HUES64 (cell line): ENCODE measurements at regions not wholly inside any gene's neighbourhood (a gene's known extent, or its start where the extent isn't known, plus 50 kb on each side); places are given as distances from the start of the nearest gene placed in this dataset.
"Not testable (repeated sequence)": the region's sequence is repeated elsewhere in the genome, so short reads cannot be mapped to it uniquely, and the experiment has no call there.

ENCODE experiments used
- H3K27ac ChIP-seq: 2 replicates; pipeline ENCODE4 v1.7.0; 2013; ENCODE audit warnings: low read depth, low read length, inconsistent platforms
- H3K27me3 ChIP-seq: 2 replicates; pipeline ENCODE4 v1.6.1; 2013; ENCODE audit warnings: mild to moderate bottlenecking, low read length; ENCODE audit not compliant: insufficient read depth
- H3K36me3 ChIP-seq: 2 replicates; pipeline ENCODE4 v1.6.1; 2013; ENCODE audit warnings: mild to moderate bottlenecking, low read length; ENCODE audit not compliant: insufficient read depth
- H3K4me1 ChIP-seq: 2 replicates; pipeline ENCODE4 v1.6.1; 2013; ENCODE audit warnings: mild to moderate bottlenecking, low read length, moderate library complexity; ENCODE audit not compliant: insufficient read depth
- H3K4me3 ChIP-seq: 2 replicates; pipeline ENCODE4 v1.5.1; 2013; ENCODE audit warnings: mild to moderate bottlenecking, low read length, moderate library complexity
- H3K9ac ChIP-seq: 2 replicates; pipeline ENCODE4 v1.6.1; 2013; ENCODE audit warnings: mild to moderate bottlenecking, low read depth, low read length
- H3K9me3 ChIP-seq: 2 replicates; pipeline ENCODE4 v1.6.1; 2013; ENCODE audit warnings: low read depth, low read length; ENCODE audit not compliant: insufficient read depth
- WGBS: fragments of 150-250, 120-280 bp; methylation state at CpG from one replicate; pipeline ENCODE4 v1.1.7; 2013; ENCODE audit warnings: missing lambda C conversion rate; 5-methylcytosine and 5-hydroxymethylcytosine counted together

GRCh38 chr13:80530191-80530590 lies 189.3 kb upstream of the SPRY2 start:
- Histone ChIP-seq H3K27ac (no peak overlapping the region), H3K9me3 (no peaks in the 10 kb centered on the region), H3K36me3 (no peaks in the 10 kb centered on the region), H3K4me1 (no peaks in the 10 kb centered on the region), H3K9ac (no peak overlapping the region), H3K27me3 (no peaks in the 10 kb centered on the region), H3K4me3 (no peak overlapping the region)
- WGBS, result 95% methylated on average over 3 of the region's 4 CpGs

GRCh38 chr13:80529734-80530133 lies 188.8 kb upstream of the SPRY2 start:
- no peaks in the 10 kb centered on the region for H3K36me3 ChIP-seq
- H3K9ac ChIP-seq, result no peak overlapping the region
- no peaks in the 10 kb centered on the region for H3K27me3 ChIP-seq
- H3K4me3 ChIP-seq, result no peak overlapping the region
- no peak overlapping the region for H3K27ac ChIP-seq
- H3K9me3 ChIP-seq, result no peaks in the 10 kb centered on the region
- H3K4me1 ChIP-seq, result no peaks in the 10 kb centered on the region
- WGBS, result 93% methylated on average over 3 of the region's 3 CpGs

- H3K9ac ChIP-seq, result no peak overlapping the region
- 94% methylated on average over 2 of the region's 3 CpGs for WGBS
These were observed 187.8 kb upstream of the SPRY2 start for GRCh38 chr13:80528733-80529132.

GRCh38 chr13:80527400-80527799 lies 186.5 kb upstream of the SPRY2 start:
- Histone ChIP-seq H3K27ac (no peak overlapping the region), H3K9me3 (no peaks in the 10 kb centered on the region)
- 95% methylated on average over 2 of the region's 2 CpGs for WGBS

More at GRCh38 chr13:80528733-80529132, 187.8 kb upstream of the SPRY2 start:
- Histone ChIP-seq H3K27ac (no peak overlapping the region), H3K27me3 (no peaks in the 10 kb centered on the region), H3K4me3 (no peak overlapping the region), H3K36me3 (no peaks in the 10 kb centered on the region), H3K4me1 (no peaks in the 10 kb centered on the region), H3K9me3 (no peaks in the 10 kb centered on the region)

GRCh38 chr13:80524447-80525215 lies 183.7 kb upstream of the SPRY2 start:
- Histone ChIP-seq H3K36me3 (no peaks in the 10 kb centered on the region), H3K27ac (no peak overlapping the region), H3K9me3 (no peaks in the 10 kb centered on the region), H3K27me3 (no peaks in the 10 kb centered on the region), H3K4me3 (no peak overlapping the region), H3K4me1 (0 out of 2 replicates have a peak, but pooled peaks cover 3% of the 10 kb centered on the region), H3K9ac (no peak overlapping the region)
- 90% methylated on average over 4 of the region's 4 CpGs for WGBS

More at GRCh38 chr13:80527400-80527799, 186.5 kb upstream of the SPRY2 start:
- Histone ChIP-seq H3K4me3 (no peak overlapping the region), H3K27me3 (no peaks in the 10 kb centered on the region), H3K36me3 (no peaks in the 10 kb centered on the region), H3K4me1 (0 out of 2 replicates have a peak, but pooled peaks cover 3% of the 10 kb centered on the region), H3K9ac (no peak overlapping the region)

GRCh38 chr13:80523134-80523533 lies 182.2 kb upstream of the SPRY2 start:
- WGBS, result 60% methylated on average over 1 of the region's 1 CpG

GRCh38 chr13:80522463-80522862 lies 181.5 kb upstream of the SPRY2 start:
- not testable (repeated sequence) for H3K27me3 ChIP-seq, H3K9ac ChIP-seq, H3K36me3 ChIP-seq, H3K4me3 ChIP-seq, H3K4me1 ChIP-seq, H3K27ac ChIP-seq, H3K9me3 ChIP-seq
- 100% methylated on average over 1 of the region's 1 CpG for WGBS

More at GRCh38 chr13:80523134-80523533, 182.2 kb upstream of the SPRY2 start:
- no peaks in the 10 kb centered on the region for H3K9me3 ChIP-seq
- no peak overlapping the region for H3K9ac ChIP-seq
- peak overlapping the region; percentile 25; the same call in 1 of the 2 replicates for H3K27ac ChIP-seq
- H3K4me3 ChIP-seq, result no peak overlapping the region
- 0 out of 2 replicates have a peak, but pooled peaks cover 3% of the 10 kb centered on the region for H3K4me1 ChIP-seq
- H3K36me3 ChIP-seq, result no peaks in the 10 kb centered on the region
- no peaks in the 10 kb centered on the region for H3K27me3 ChIP-seq

- no peak overlapping the region for H3K9ac ChIP-seq
These were observed 176.0 kb upstream of the SPRY2 start for GRCh38 chr13:80516818-80517348.

GRCh38 chr13:80515296-80515695 lies 174.4 kb upstream of the SPRY2 start:
- WGBS, result 100% methylated on average over 3 of the region's 4 CpGs
- Histone ChIP-seq H3K27me3 (no peaks in the 10 kb centered on the region), H3K4me3 (no peak overlapping the region), H3K4me1 (no peaks in the 10 kb centered on the region), H3K36me3 (no peaks in the 10 kb centered on the region), H3K27ac (no peak overlapping the region), H3K9ac (no peak overlapping the region), H3K9me3 (peaks cover 25% of the 10 kb centered on the region)

More at GRCh38 chr13:80516818-80517348, 176.0 kb upstream of the SPRY2 start:
- H3K4me3 ChIP-seq, result no peak overlapping the region
- H3K9me3 ChIP-seq, result peaks cover 25% of the 10 kb centered on the region
- H3K27me3 ChIP-seq, result no peaks in the 10 kb centered on the region
- H3K36me3 ChIP-seq, result no peaks in the 10 kb centered on the region
- H3K4me1 ChIP-seq, result no peaks in the 10 kb centered on the region
- 95% methylated on average over 8 of the region's 8 CpGs for WGBS
- no peak overlapping the region for H3K27ac ChIP-seq

- H3K9me3 ChIP-seq, result peaks cover 25% of the 10 kb centered on the region
- H3K36me3 ChIP-seq, result no peaks in the 10 kb centered on the region
- no peak overlapping the region for H3K9ac ChIP-seq
- no CpG with 5 or more reads among the region's 1 CpG for WGBS
- H3K27me3 ChIP-seq, result no peaks in the 10 kb centered on the region
- no peaks in the 10 kb centered on the region for H3K4me1 ChIP-seq
- H3K27ac ChIP-seq, result no peak overlapping the region
- no peak overlapping the region for H3K4me3 ChIP-seq
These were observed 172.3 kb upstream of the SPRY2 start for GRCh38 chr13:80513196-80513595.

- WGBS, result 89% methylated on average over 2 of the region's 2 CpGs
- H3K4me1 ChIP-seq, result no peaks in the 10 kb centered on the region
- H3K9ac ChIP-seq, result no peak overlapping the region
- H3K36me3 ChIP-seq, result no peaks in the 10 kb centered on the region
- H3K27me3 ChIP-seq, result no peaks in the 10 kb centered on the region
- no peak overlapping the region for H3K27ac ChIP-seq
- H3K4me3 ChIP-seq, result no peak overlapping the region
- H3K9me3 ChIP-seq, result peaks cover 10% of the 10 kb centered on the region; the same call in 1 of the 2 replicates
These were observed 169.8 kb upstream of the SPRY2 start for GRCh38 chr13:80510686-80511085.
